ENCODE measurements at regions not wholly inside any gene's neighbourhood (a gene's known extent, or its start where the extent isn't known, plus 50 kb on each side); places are given as distances from the start of the nearest gene placed in this dataset.
"Not testable (repeated sequence)": the region's sequence is repeated elsewhere in the genome, so short reads cannot be mapped to it uniquely, and the experiment has no call there.

- DNase-seq (ENCODE audit: low spot score) = no peak
- in situ Hi-C loops (cut with HindIII; ENCODE audit: low sequenced_read_pairs) = no loop called here
These were observed 116.5 kb downstream of the CD24 start for GRCh38 chr6:106857771-106858652.

- in situ Hi-C loops (cut with HindIII; ENCODE audit: low sequenced_read_pairs) = not testable (repeated sequence)
These were observed 117.2 kb downstream of the CD24 start for GRCh38 chr6:106857310-106857709.

GRCh38 chr6:106856227-106856874, 118.2 kb downstream of the CD24 start:
- in situ Hi-C loops (cut with HindIII; ENCODE audit: low sequenced_read_pairs) = no loop called here
- no peak for DNase-seq (ENCODE audit: low spot score)

More at GRCh38 chr6:106857310-106857709, 117.2 kb downstream of the CD24 start:
- not testable (repeated sequence) for DNase-seq (ENCODE audit: low spot score)

- in situ Hi-C loops (cut with HindIII; ENCODE audit: low sequenced_read_pairs) = no loop called here
These were observed 119.4 kb downstream of the CD24 start for GRCh38 chr6:106855117-106855516.

GRCh38 chr6:106849676-106850332, 124.7 kb downstream of the CD24 start:
- no peak for DNase-seq (ENCODE audit: low spot score)
- in situ Hi-C loops (cut with HindIII; ENCODE audit: low sequenced_read_pairs) = no loop called here

More at GRCh38 chr6:106855117-106855516, 119.4 kb downstream of the CD24 start:
- DNase-seq (ENCODE audit: low spot score) = no peak

GRCh38 chr6:106849120-106849519, 125.4 kb downstream of the CD24 start:
- in situ Hi-C loops (cut with HindIII; ENCODE audit: low sequenced_read_pairs) = no loop called here
- DNase-seq (ENCODE audit: low spot score) = no peak

- in situ Hi-C loops (cut with HindIII; ENCODE audit: low sequenced_read_pairs) = no loop called here
- no peak for DNase-seq (ENCODE audit: low spot score)
These were observed 127.4 kb downstream of the CD24 start for GRCh38 chr6:106847116-106847515.

- no peak for DNase-seq (ENCODE audit: low spot score)
- in situ Hi-C loops (cut with HindIII; ENCODE audit: low sequenced_read_pairs) = no loop called here
These were observed 129.6 kb downstream of the CD24 start for GRCh38 chr6:106844930-106845329.

GRCh38 chr6:106832766-106833510, 141.6 kb downstream of the CD24 start:
- in situ Hi-C loops (cut with HindIII; ENCODE audit: low sequenced_read_pairs) = no loop called here
- DNase-seq (ENCODE audit: low spot score) = no peak

GRCh38 chr6:106830930-106831329, 143.6 kb downstream of the CD24 start:
- in situ Hi-C loops (cut with HindIII; ENCODE audit: low sequenced_read_pairs) = no loop called here
- no peak for DNase-seq (ENCODE audit: low spot score)

- DNase-seq (ENCODE audit: low spot score) = no peak
- in situ Hi-C loops (cut with HindIII; ENCODE audit: low sequenced_read_pairs) = no loop called here
These were observed 145.1 kb downstream of the CD24 start for GRCh38 chr6:106829451-106829850.

GRCh38 chr6:106827081-106827480, 147.4 kb downstream of the CD24 start:
- no peak for DNase-seq (ENCODE audit: low spot score)
- in situ Hi-C loops (cut with HindIII; ENCODE audit: low sequenced_read_pairs) = no loop called here

GRCh38 chr6:106825156-106825555, 149.4 kb downstream of the CD24 start:
- DNase-seq (ENCODE audit: low spot score) = no peak
- in situ Hi-C loops (cut with HindIII; ENCODE audit: low sequenced_read_pairs) = no loop called here

- in situ Hi-C loops (cut with HindIII; ENCODE audit: low sequenced_read_pairs) = no loop called here
- no peak for DNase-seq (ENCODE audit: low spot score)
These were observed 150.7 kb downstream of the CD24 start for GRCh38 chr6:106823732-106824351.

- in situ Hi-C loops (cut with HindIII; ENCODE audit: low sequenced_read_pairs) = no loop called here
- DNase-seq (ENCODE audit: low spot score) = no peak
These were observed 151.5 kb downstream of the CD24 start for GRCh38 chr6:106823058-106823457.

- in situ Hi-C loops (cut with HindIII; ENCODE audit: low sequenced_read_pairs) = no loop called here
- DNase-seq (ENCODE audit: low spot score) = no peak
These were observed 154.1 kb downstream of the CD24 start for GRCh38 chr6:106820412-106820852.

GRCh38 chr6:106811088-106811686, 163.3 kb downstream of the CD24 start:
- in situ Hi-C loops (cut with HindIII; ENCODE audit: low sequenced_read_pairs) = no loop called here
- no peak for DNase-seq (ENCODE audit: low spot score)

GRCh38 chr6:106808758-106809157, 165.8 kb downstream of the CD24 start:
- DNase-seq (ENCODE audit: low spot score) = no peak
- in situ Hi-C loops (cut with HindIII; ENCODE audit: low sequenced_read_pairs) = no loop called here
